Liver (tissue), 8 donors: ENCODE measurements at regions not wholly inside any gene's neighbourhood (a gene's known extent, or its start where the extent isn't known, plus 50 kb on each side); places are given as distances from the start of the nearest gene placed in this dataset.

Experiments used
- DNase-seq: peaks from one replicate; pipeline ENCODE4 v3.0.0-alpha.2; 2017; ENCODE audit warnings: low spot score
- H3K27ac ChIP-seq, 2 donors: one replicate each; pipeline ENCODE4 v1.7.0; 2013; ENCODE audit warnings: inconsistent platforms in 2 of 2, low read length in 2 of 2, control low read depth in 1 of 2, low read depth in 1 of 2, mild to moderate bottlenecking in 1 of 2
- H3K27me3 ChIP-seq, 4 donors: one replicate each; pipeline versions ENCODE4 v1.6.1 to v1.7.0; 2013; ENCODE audit warnings: low read length in 3 of 4, inconsistent platforms in 1 of 4, mild to moderate bottlenecking in 1 of 4, moderate library complexity in 1 of 4; ENCODE audit not compliant: control insufficient read depth in 4 of 4, insufficient read depth in 4 of 4
- H3K36me3 ChIP-seq, 4 donors: one replicate each; pipeline versions ENCODE4 v1.6.1 to v1.7.0; 2013; ENCODE audit warnings: low read length in 3 of 4, mild to moderate bottlenecking in 3 of 4, low read depth in 1 of 4, moderate library complexity in 1 of 4; ENCODE audit not compliant: control insufficient read depth in 4 of 4, insufficient read depth in 3 of 4
- H3K4me1 ChIP-seq, 4 donors: one replicate each; pipeline versions ENCODE4 v1.6.1 to v1.7.0; 2013; ENCODE audit warnings: low read length in 3 of 4, mild to moderate bottlenecking in 3 of 4, moderate library complexity in 1 of 4; ENCODE audit not compliant: control insufficient read depth in 4 of 4, insufficient read depth in 4 of 4
- H3K4me3 ChIP-seq, 3 donors: one replicate each; pipeline versions ENCODE4 v1.6.1 to v1.7.0; 2013; ENCODE audit warnings: low read length in 3 of 3, control low read depth in 1 of 3, low read depth in 1 of 3, mild to moderate bottlenecking in 1 of 3
- H3K9ac ChIP-seq, 2 donors: one replicate each; pipeline ENCODE4 v1.7.0; 2013; ENCODE audit warnings: low read length in 2 of 2, mild to moderate bottlenecking in 2 of 2, moderate library complexity in 2 of 2, control low read depth in 1 of 2, low read depth in 1 of 2
- H3K9me3 ChIP-seq, 4 donors: one replicate each; pipeline versions ENCODE4 v1.6.1 to v1.7.0; 2013; ENCODE audit warnings: low read length in 3 of 4; ENCODE audit not compliant: control insufficient read depth in 4 of 4
- ATF3 ChIP-seq: IDR thresholded peaks from 2 replicates; pipeline ENCODE4 v1.6.1; 2016; ENCODE audit warnings: antibody characterized with exemption
- CTCF ChIP-seq: fragments of 150-350 bp; IDR thresholded peaks from 2 replicates; pipeline ENCODE4 v1.5.1; 2017; ENCODE audit warnings: improper control_type of control experiment, low read depth, low read length; ENCODE audit not compliant: missing input control
- EGR1 ChIP-seq, 2 donors: IDR thresholded peaks; 2 replicates each; pipeline ENCODE4 v1.6.1; 2016 to 2018; ENCODE audit warnings: antibody characterized with exemption in 2 of 2, low read depth in 2 of 2
- FOXA1 ChIP-seq: IDR thresholded peaks from 2 replicates; pipeline ENCODE4 v1.6.1; 2016; ENCODE audit warnings: antibody characterized with exemption
- FOXA2 ChIP-seq: IDR thresholded peaks from 2 replicates; pipeline ENCODE4 v1.6.1; 2016; ENCODE audit warnings: antibody characterized with exemption
- GABPA ChIP-seq, 2 donors: IDR thresholded peaks in 1 of 2; conservative IDR thresholded peaks in 1 of 2; 2 replicates each; pipeline ENCODE4 v1.6.1; 2016; ENCODE audit warnings: antibody characterized with exemption in 2 of 2, mild to moderate bottlenecking in 1 of 2, moderate library complexity in 1 of 2
- HNF4A ChIP-seq, 2 donors: conservative IDR thresholded peaks; 2 replicates each; pipeline ENCODE4 v1.6.1; 2016; ENCODE audit warnings: antibody characterized with exemption in 2 of 2, mild to moderate bottlenecking in 2 of 2
- HNF4G ChIP-seq: IDR thresholded peaks from 2 replicates; pipeline ENCODE4 v1.6.1; 2016; ENCODE audit warnings: antibody characterized with exemption
- JUND ChIP-seq, 2 donors: IDR thresholded peaks; 2 replicates each; pipeline ENCODE4 v1.6.1; 2016; ENCODE audit warnings: antibody characterized with exemption in 2 of 2
- MAX ChIP-seq: IDR thresholded peaks from 2 replicates; pipeline ENCODE4 v1.6.1; 2016; ENCODE audit warnings: antibody characterized with exemption
- NR2F2 ChIP-seq: IDR thresholded peaks from 2 replicates; pipeline ENCODE4 v1.6.1; 2016; ENCODE audit warnings: antibody characterized with exemption
- RAD21 ChIP-seq, 2 donors: IDR thresholded peaks; 2 replicates each; pipeline ENCODE4 v1.6.1; 2016; ENCODE audit warnings: antibody characterized with exemption in 2 of 2, mild to moderate bottlenecking in 2 of 2
- REST ChIP-seq: IDR thresholded peaks from 2 replicates; pipeline ENCODE4 v1.6.1; 2016; ENCODE audit warnings: antibody characterized with exemption, mild to moderate bottlenecking
- RXRA ChIP-seq, 2 donors: IDR thresholded peaks; 2 replicates each; pipeline ENCODE4 v1.6.1; 2017 to 2018; ENCODE audit warnings: antibody characterized with exemption in 2 of 2, mild to moderate bottlenecking in 1 of 2
- SP1 ChIP-seq: IDR thresholded peaks from 2 replicates; pipeline ENCODE4 v1.6.1; 2018; ENCODE audit warnings: antibody characterized with exemption, mild to moderate bottlenecking
- TAF1 ChIP-seq: conservative IDR thresholded peaks from 2 replicates; pipeline ENCODE4 v1.6.1; 2016; ENCODE audit warnings: antibody characterized with exemption, mild to moderate bottlenecking
- YY1 ChIP-seq: IDR thresholded peaks from 2 replicates; pipeline ENCODE4 v1.6.1; 2016; ENCODE audit warnings: antibody characterized with exemption, mild to moderate bottlenecking
- ZBTB33 ChIP-seq: IDR thresholded peaks from 2 replicates; pipeline ENCODE4 v1.6.1; 2016; ENCODE audit warnings: antibody characterized with exemption
- WGBS: extraction: QIAGEN DNeasy Blood & Tissue Kit; methylation state at CpG from one replicate; pipeline ENCODE4 v1.1.7; 2013; 5-methylcytosine and 5-hydroxymethylcytosine counted together
- donor health status: healthy.
- donor health status: healthy.
- donor health status: healthy.
- donor health status: healthy.
- donor health status: healthy.

- Histone ChIP-seq H3K4me1 (peaks cover 0 to 6% (median 0%) of the 10 kb centered on the region in 4 donors), H3K27me3 (no peaks in the 10 kb centered on the region), H3K27ac (no peak overlapping the region), H3K36me3 (no peaks in the 10 kb centered on the region), H3K9me3 (no peaks in the 10 kb centered on the region), H3K4me3 (no peak overlapping the region), H3K9ac (no peak overlapping the region)
- TF ChIP-seq YY1 (no peak), NR2F2 (no peak), RXRA (IDR thresholded peaks at IDR 0.05) (no peak), ATF3 (no peak), SP1 (no peak), JUND (IDR thresholded peaks at IDR 0.05) (no peak), TAF1 (no peak), CTCF (no peak), EGR1 (IDR thresholded peaks at IDR 0.05; ENCODE audit: low read depth in 2 of 2) (no peak), FOXA2 (no peak), HNF4A (conservative IDR thresholded peaks at IDR 0.05) (no peak), MAX (no peak), HNF4G (no peak), RAD21 (IDR thresholded peaks at IDR 0.05) (no peak), REST (no peak), ZBTB33 (no peak), GABPA (IDR thresholded peaks at IDR 0.05 in 1 of 2, conservative IDR thresholded peaks at IDR 0.05 in 1 of 2) (no peak), FOXA1 (no peak)
- WGBS = 55% methylated on average over 2 of the region's 2 CpGs
- no peak for DNase-seq
These were observed 64.5 kb upstream of the KCNK1 start for GRCh38 chr1:233549404-233549803.

- WGBS = 93% methylated on average over 3 of the region's 3 CpGs
- Histone ChIP-seq H3K4me1 (peaks cover 0 to 6% (median 0%) of the 10 kb centered on the region in 4 donors), H3K9ac (no peak overlapping the region), H3K27ac (no peak overlapping the region), H3K4me3 (no peak overlapping the region), H3K36me3 (no peaks in the 10 kb centered on the region), H3K9me3 (no peaks in the 10 kb centered on the region), H3K27me3 (no peaks in the 10 kb centered on the region)
- no peak for DNase-seq
- no peak for TF ChIP-seq JUND (IDR thresholded peaks at IDR 0.05)
- no peak for TF ChIP-seq TAF1
- TF ChIP-seq FOXA1 = no peak
- TF ChIP-seq ZBTB33 = no peak
- no peak for TF ChIP-seq REST
- TF ChIP-seq NR2F2 = no peak
- TF ChIP-seq HNF4A (conservative IDR thresholded peaks at IDR 0.05) = no peak
- TF ChIP-seq YY1 = no peak
- no peak for TF ChIP-seq ATF3
- TF ChIP-seq HNF4G = no peak
- TF ChIP-seq EGR1 (IDR thresholded peaks at IDR 0.05; ENCODE audit: low read depth in 2 of 2) = no peak
These were observed 64.0 kb upstream of the KCNK1 start for GRCh38 chr1:233549917-233550316.
